Activated naive CD4-positive, alpha-beta T cell treated with anti-CD3 and anti-CD28 coated beads, Interleukin-2, amount 50 U/mL, for 24 hours (primary cell): ENCODE measurements at regions not wholly inside any gene's neighbourhood (a gene's known extent, or its start where the extent isn't known, plus 50 kb on each side); places are given as distances from the start of the nearest gene placed in this dataset.

ENCODE experiments used
- H3K27ac Mint-ChIP-seq: one replicate; pipeline ENCODE4 v1.8.0; 2021; ENCODE audit warnings: mild to moderate bottlenecking, mixed read lengths
- H3K27me3 Mint-ChIP-seq: one replicate; pipeline ENCODE4 v1.8.0; 2021; ENCODE audit warnings: mixed read lengths
- H3K36me3 Mint-ChIP-seq: one replicate; pipeline ENCODE4 v1.8.0; 2021; ENCODE audit warnings: mixed read lengths
- H3K4me1 Mint-ChIP-seq: one replicate; pipeline ENCODE4 v1.8.0; 2021; ENCODE audit warnings: mixed read lengths
- H3K4me3 Mint-ChIP-seq: one replicate; pipeline ENCODE4 v1.8.0; 2021; ENCODE audit warnings: mild to moderate bottlenecking, mixed read lengths
- H3K9me3 Mint-ChIP-seq: one replicate; pipeline ENCODE4 v1.8.0; 2021; ENCODE audit warnings: mixed read lengths

- Mint-ChIP-seq H3K36me3 (no peaks in the 10 kb centered on the region), H3K9me3 (no peaks in the 10 kb centered on the region), H3K4me1 (no peaks in the 10 kb centered on the region), H3K27me3 (no peaks in the 10 kb centered on the region), H3K4me3 (no peak overlapping the region), H3K27ac (no peak overlapping the region)
Observed at GRCh38 chr11:81487109-81487508, 1246.6 kb downstream of the FAM181B start.

- no peaks in the 10 kb centered on the region for H3K27me3 Mint-ChIP-seq
- H3K4me3 Mint-ChIP-seq: no peak overlapping the region
- no peak overlapping the region for H3K27ac Mint-ChIP-seq
- H3K4me1 Mint-ChIP-seq: no peaks in the 10 kb centered on the region
- H3K9me3 Mint-ChIP-seq: no peaks in the 10 kb centered on the region
- H3K36me3 Mint-ChIP-seq: no peaks in the 10 kb centered on the region
Observed at GRCh38 chr11:81484196-81484595, 1249.5 kb downstream of the FAM181B start.

- Mint-ChIP-seq H3K4me3 (no peak overlapping the region), H3K4me1 (no peaks in the 10 kb centered on the region), H3K27me3 (no peaks in the 10 kb centered on the region), H3K36me3 (no peaks in the 10 kb centered on the region), H3K9me3 (no peaks in the 10 kb centered on the region), H3K27ac (no peak overlapping the region)
Observed at GRCh38 chr11:81477277-81477676, 1256.4 kb downstream of the FAM181B start.

DNA sequence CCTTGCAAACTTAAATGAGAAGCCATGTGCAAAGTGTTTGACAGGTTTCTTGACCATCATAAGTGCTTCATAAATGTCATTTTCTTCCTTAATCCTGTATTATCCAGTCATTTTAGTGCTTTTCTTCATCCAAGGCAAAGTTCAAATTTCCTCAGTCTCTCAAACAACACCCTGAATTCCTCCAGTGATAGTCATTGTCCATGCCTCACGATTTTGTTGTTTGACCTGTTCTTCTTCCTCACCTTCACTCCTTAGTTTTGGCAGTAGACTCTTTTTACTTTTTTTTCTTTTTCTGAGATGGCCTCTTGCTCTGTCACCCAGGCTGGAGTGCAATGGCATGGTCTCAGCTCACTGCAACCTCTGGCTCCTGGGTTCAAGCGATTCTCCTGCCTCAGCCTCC is 1257.3 kb downstream of the FAM181B start:
- Mint-ChIP-seq H3K4me1 (no peaks in the 10 kb centered on the region), H3K4me3 (no peak overlapping the region), H3K27ac (no peak overlapping the region), H3K9me3 (no peaks in the 10 kb centered on the region), H3K36me3 (no peaks in the 10 kb centered on the region), H3K27me3 (no peaks in the 10 kb centered on the region)

GRCh38 chr11:81472646-81473045 is 1261.0 kb downstream of the FAM181B start:
- Mint-ChIP-seq H3K27me3 (no peaks in the 10 kb centered on the region), H3K9me3 (no peaks in the 10 kb centered on the region), H3K4me1 (no peaks in the 10 kb centered on the region), H3K27ac (no peak overlapping the region), H3K36me3 (no peaks in the 10 kb centered on the region), H3K4me3 (no peak overlapping the region)

- Mint-ChIP-seq H3K27me3 (no peaks in the 10 kb centered on the region), H3K4me3 (no peak overlapping the region), H3K36me3 (no peaks in the 10 kb centered on the region), H3K9me3 (no peaks in the 10 kb centered on the region), H3K4me1 (no peaks in the 10 kb centered on the region), H3K27ac (no peak overlapping the region)
Observed at GRCh38 chr11:81470446-81470845, 1263.2 kb downstream of the FAM181B start.

DNA sequence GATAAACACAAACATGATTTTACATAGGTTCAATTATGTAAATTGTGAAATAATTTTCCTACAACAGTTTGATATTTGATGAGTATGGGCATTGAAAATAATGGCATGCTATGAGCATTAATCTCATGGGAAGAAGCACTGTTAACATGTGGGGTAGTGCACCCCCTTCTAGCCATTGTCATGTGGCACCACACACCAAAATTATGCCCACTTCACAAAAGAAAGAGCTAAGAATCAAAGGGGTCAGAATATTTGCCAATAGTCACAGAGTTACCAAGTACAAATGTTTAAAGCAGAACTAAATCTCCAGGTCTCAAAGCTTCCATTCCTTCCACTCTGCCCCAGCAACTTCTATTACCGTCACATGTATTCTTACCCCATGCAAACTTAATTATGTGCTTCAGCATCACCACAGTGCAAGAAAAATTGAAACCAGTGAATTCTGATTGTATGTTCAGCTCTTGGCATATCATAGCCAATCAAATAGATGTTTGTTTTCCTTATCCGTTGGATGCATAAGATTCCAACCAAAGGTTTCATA is 1273.8 kb downstream of the FAM181B start:
- H3K4me3 Mint-ChIP-seq: no peak overlapping the region
- peaks cover 7% of the 10 kb centered on the region for H3K9me3 Mint-ChIP-seq
- H3K36me3 Mint-ChIP-seq: no peaks in the 10 kb centered on the region
- H3K27me3 Mint-ChIP-seq: no peaks in the 10 kb centered on the region
- H3K4me1 Mint-ChIP-seq: no peaks in the 10 kb centered on the region
- H3K27ac Mint-ChIP-seq: no peak overlapping the region

DNA sequence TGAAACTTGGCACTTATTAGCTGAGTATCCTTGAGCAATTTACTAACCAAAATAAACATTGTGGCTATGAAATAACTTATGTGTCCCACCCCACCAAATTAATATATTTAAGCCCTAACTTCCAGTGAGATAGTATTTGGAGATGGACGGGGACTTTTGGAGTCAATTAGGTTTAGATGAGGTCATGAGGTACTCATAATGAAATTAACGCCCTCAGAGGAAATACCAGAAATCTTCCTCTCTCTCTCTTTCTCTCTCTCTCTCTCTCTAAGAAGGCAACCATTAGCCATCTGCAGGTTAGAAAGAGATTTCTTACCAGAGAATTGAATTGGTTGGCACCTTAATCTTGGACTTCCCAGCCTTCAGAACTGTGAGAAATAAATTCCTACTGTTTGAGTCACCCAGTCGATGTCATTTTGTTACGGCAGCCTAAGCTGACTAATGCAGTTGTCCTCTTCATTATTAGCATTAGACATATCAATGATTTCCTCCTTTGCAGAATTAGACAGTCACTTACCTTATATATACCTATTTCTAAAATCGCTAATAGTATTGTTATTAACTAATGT is 1284.0 kb downstream of the FAM181B start:
- no peaks in the 10 kb centered on the region for H3K27me3 Mint-ChIP-seq
- peaks cover 15% of the 10 kb centered on the region for H3K9me3 Mint-ChIP-seq

DNA sequence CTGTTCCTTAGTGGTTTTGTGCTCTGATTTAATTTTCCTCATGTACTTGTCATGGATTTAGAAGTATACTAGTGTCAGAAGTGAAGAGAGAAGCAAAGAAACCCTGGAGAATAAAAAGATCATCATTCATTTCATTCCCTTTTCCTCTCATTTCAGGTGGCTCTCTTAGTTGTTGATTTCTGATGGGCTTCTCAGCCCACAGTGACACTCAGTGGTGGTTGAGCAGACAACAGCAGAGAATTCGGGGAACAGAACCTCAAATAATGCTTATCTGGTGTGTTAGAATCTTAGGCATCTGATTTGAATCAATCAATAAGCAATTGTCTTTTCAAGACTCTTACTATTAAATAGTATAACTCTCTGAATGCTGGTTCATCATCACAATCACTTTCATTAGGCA is 1289.4 kb downstream of the FAM181B start:
- no peaks in the 10 kb centered on the region for H3K27me3 Mint-ChIP-seq
- H3K4me3 Mint-ChIP-seq: no peak overlapping the region
- no peak overlapping the region for H3K27ac Mint-ChIP-seq
- no peaks in the 10 kb centered on the region for H3K36me3 Mint-ChIP-seq
- H3K9me3 Mint-ChIP-seq: peaks cover 9% of the 10 kb centered on the region
- H3K4me1 Mint-ChIP-seq: no peaks in the 10 kb centered on the region

More for the DNA sequence above, 1284.0 kb downstream of the FAM181B start:
- no peak overlapping the region for H3K27ac Mint-ChIP-seq
- H3K36me3 Mint-ChIP-seq: no peaks in the 10 kb centered on the region
- no peak overlapping the region for H3K4me3 Mint-ChIP-seq
- H3K4me1 Mint-ChIP-seq: no peaks in the 10 kb centered on the region

- no peaks in the 10 kb centered on the region for H3K4me1 Mint-ChIP-seq
- H3K4me3 Mint-ChIP-seq: no peak overlapping the region
- H3K27me3 Mint-ChIP-seq: no peaks in the 10 kb centered on the region
- no peak overlapping the region for H3K27ac Mint-ChIP-seq
- peaks cover 4% of the 10 kb centered on the region for H3K9me3 Mint-ChIP-seq
- H3K36me3 Mint-ChIP-seq: no peaks in the 10 kb centered on the region
Observed at GRCh38 chr11:81432333-81432732, 1301.3 kb downstream of the FAM181B start.

DNA sequence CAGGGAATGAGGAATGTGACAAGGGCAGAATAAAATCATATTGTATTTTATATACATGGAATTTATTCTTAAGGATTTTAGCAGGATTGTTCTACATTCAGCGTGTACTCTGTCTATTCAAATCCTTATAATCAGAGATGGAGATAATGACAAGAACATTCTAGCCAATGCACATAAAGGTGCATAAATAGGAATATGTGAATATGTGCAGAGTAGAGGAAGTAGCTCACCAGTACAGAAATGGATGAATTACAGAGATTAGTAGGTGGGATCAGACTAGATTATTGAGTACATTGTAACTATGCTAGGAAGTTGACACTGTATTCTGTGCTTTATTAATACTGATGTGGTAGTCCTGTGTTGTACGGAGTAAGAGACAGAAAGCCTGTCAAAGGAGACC is 1308.8 kb downstream of the FAM181B start:
- no peak overlapping the region for H3K27ac Mint-ChIP-seq
- no peaks in the 10 kb centered on the region for H3K4me1 Mint-ChIP-seq
- H3K4me3 Mint-ChIP-seq: no peak overlapping the region
- no peaks in the 10 kb centered on the region for H3K9me3 Mint-ChIP-seq
- H3K36me3 Mint-ChIP-seq: no peaks in the 10 kb centered on the region
- H3K27me3 Mint-ChIP-seq: no peaks in the 10 kb centered on the region

- Mint-ChIP-seq H3K9me3 (no peaks in the 10 kb centered on the region), H3K36me3 (no peaks in the 10 kb centered on the region), H3K4me3 (no peak overlapping the region), H3K27ac (no peak overlapping the region), H3K27me3 (no peaks in the 10 kb centered on the region), H3K4me1 (no peaks in the 10 kb centered on the region)
Observed at GRCh38 chr11:81422402-81422801, 1311.3 kb downstream of the FAM181B start.

DNA sequence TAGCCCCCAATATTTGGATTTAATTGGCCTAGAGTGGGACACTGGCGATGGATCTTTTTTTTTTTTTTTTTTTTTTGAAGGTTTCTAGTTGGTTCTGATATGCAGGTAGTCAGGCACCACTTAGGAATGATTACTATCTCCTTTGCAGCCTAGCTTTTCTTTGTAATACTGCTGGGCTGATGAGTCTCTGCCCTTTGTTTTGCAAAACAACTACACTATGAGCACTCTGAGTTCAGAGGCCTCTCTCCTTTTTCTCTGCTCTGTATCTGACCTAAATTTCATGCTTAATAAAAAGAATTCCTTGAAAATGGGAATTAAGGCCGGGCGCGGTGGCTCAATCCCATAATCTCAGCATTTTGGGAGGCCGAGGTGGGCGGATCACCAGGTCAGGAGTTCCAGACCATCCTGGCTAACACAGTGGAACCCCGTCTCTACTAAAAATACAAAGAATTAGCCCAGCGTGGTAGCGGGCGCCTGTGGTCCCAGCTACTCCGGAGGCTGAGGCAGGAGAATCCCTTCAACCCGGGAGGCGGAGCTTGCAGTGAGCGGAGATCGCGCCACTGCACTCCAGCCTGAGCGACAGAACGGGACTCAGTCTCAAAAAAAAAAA is 1312.3 kb downstream of the FAM181B start:
- Mint-ChIP-seq H3K27me3 (no peaks in the 10 kb centered on the region), H3K4me3 (no peak overlapping the region), H3K27ac (no peak overlapping the region), H3K4me1 (no peaks in the 10 kb centered on the region), H3K9me3 (no peaks in the 10 kb centered on the region), H3K36me3 (no peaks in the 10 kb centered on the region)

- Mint-ChIP-seq H3K27me3 (no peaks in the 10 kb centered on the region), H3K36me3 (no peaks in the 10 kb centered on the region), H3K4me3 (no peak overlapping the region), H3K27ac (no peak overlapping the region), H3K4me1 (no peaks in the 10 kb centered on the region), H3K9me3 (no peaks in the 10 kb centered on the region)
Observed at GRCh38 chr11:81420668-81421250, 1312.9 kb downstream of the FAM181B start.

GRCh38 chr11:81397316-81397715 is 1336.3 kb downstream of the FAM181B start:
- no peaks in the 10 kb centered on the region for H3K4me1 Mint-ChIP-seq
- H3K4me3 Mint-ChIP-seq: no peak overlapping the region
- H3K27me3 Mint-ChIP-seq: no peaks in the 10 kb centered on the region
- no peak overlapping the region for H3K27ac Mint-ChIP-seq
- H3K9me3 Mint-ChIP-seq: no peaks in the 10 kb centered on the region
- H3K36me3 Mint-ChIP-seq: no peaks in the 10 kb centered on the region

- Mint-ChIP-seq H3K27ac (no peak overlapping the region), H3K9me3 (no peaks in the 10 kb centered on the region), H3K27me3 (no peaks in the 10 kb centered on the region), H3K4me3 (no peak overlapping the region), H3K36me3 (no peaks in the 10 kb centered on the region), H3K4me1 (no peaks in the 10 kb centered on the region)
Observed at GRCh38 chr11:81394311-81394710, 1339.4 kb downstream of the FAM181B start.
